IMR-90 (cell line): ENCODE measurements at regions not wholly inside any gene's neighbourhood (a gene's known extent, or its start where the extent isn't known, plus 50 kb on each side); places are given as distances from the start of the nearest gene placed in this dataset.

Experiments used
- ATAC-seq: fragments of 200-7000 bp; cut with Tn5 transposase; 2 replicates; pipeline ENCODE4 v1.9.1; 2020; ENCODE audit warnings: low read depth, mild to moderate bottlenecking, moderate library complexity
- BruUV-seq: library from RNA; stranded (reverse); fragments of 400-500 nt; replicated peaks from 2 replicates; lab custom pipeline; 2021; lab: Mats Ljungman, UMichigan
- CTCF ChIA-PET: fragments of 300-600 bp; formaldehyde crosslinking; extraction: SDS; loops from one replicate; lab custom pipeline; 2021; ENCODE audit warnings: antibody characterized with exemption; lab: Yijun Ruan, JAX
- POLR2A ChIA-PET: fragments of 300-600 bp; sonication (Branson Sonifier 250); formaldehyde crosslinking; loops from one replicate; lab custom pipeline; 2022; ENCODE audit warnings: antibody characterized with exemption; ENCODE audit not compliant: unreplicated experiment; lab: Charles Lee
- DNase-seq: peaks from one replicate; pipeline ENCODE4 v3.0.0; 2013
- H2AFZ ChIP-seq: replicated peaks from 2 replicates; pipeline ENCODE3; 2013; ENCODE audit warnings: low read length, mild to moderate bottlenecking; ENCODE audit not compliant: poor library complexity
- H2AK5ac ChIP-seq: 2 replicates; pipeline ENCODE4 v1.6.1; 2013; ENCODE audit warnings: low read depth, low read length, inconsistent platforms
- H2AK9ac ChIP-seq: replicated peaks from 2 replicates; pipeline ENCODE3; 2013; ENCODE audit warnings: mild to moderate bottlenecking, low read depth, low read length, moderate library complexity; ENCODE audit not compliant: poor library complexity
- H2BK120ac ChIP-seq: 2 replicates; pipeline ENCODE4 v1.6.1; 2013; ENCODE audit warnings: low read depth, low read length, inconsistent platforms
- H2BK15ac ChIP-seq: 3 replicates; pipeline ENCODE4 v1.6.1; 2013; ENCODE audit warnings: low read depth, low read length, inconsistent platforms
- H2BK20ac ChIP-seq: 2 replicates; pipeline ENCODE4 v1.6.1; 2013; ENCODE audit warnings: low read depth, mild to moderate bottlenecking, inconsistent platforms, low read length, moderate library complexity
- H2BK5ac ChIP-seq: 2 replicates; pipeline ENCODE4 v1.6.1; 2013; ENCODE audit warnings: mild to moderate bottlenecking, low read depth, low read length, inconsistent platforms; ENCODE audit not compliant: poor library complexity, severe bottlenecking
- H3K14ac ChIP-seq: replicated peaks from 2 replicates; pipeline ENCODE4 v1.6.1; 2013; ENCODE audit warnings: low read depth, low read length, inconsistent platforms
- H3K18ac ChIP-seq: 2 replicates; pipeline ENCODE4 v1.6.1; 2013; ENCODE audit warnings: low read depth, low read length, control low read depth
- H3K23ac ChIP-seq: 2 replicates; pipeline ENCODE4 v1.6.1; 2013; ENCODE audit warnings: low read depth, low read length, inconsistent platforms
- H3K27ac ChIP-seq: 2 replicates; pipeline ENCODE4 v1.5.1; 2013; ENCODE audit warnings: mild to moderate bottlenecking, control low read depth, low read length; ENCODE audit not compliant: insufficient read depth
- H3K27me3 ChIP-seq: 2 replicates; pipeline ENCODE4 v1.6.1; 2013; ENCODE audit warnings: low read length; ENCODE audit not compliant: control insufficient read depth, insufficient read depth
- H3K36me3 ChIP-seq: 2 replicates; pipeline ENCODE4 v1.6.1; 2013; ENCODE audit warnings: low read length, mixed read lengths; ENCODE audit not compliant: control insufficient read depth, insufficient read depth
- H3K4ac ChIP-seq: 2 replicates; pipeline ENCODE4 v1.6.1; 2013; ENCODE audit warnings: low read depth, low read length, inconsistent platforms
- H3K4me1 ChIP-seq: 2 replicates; pipeline ENCODE4 v1.6.1; 2013; ENCODE audit warnings: low read length, mixed read lengths; ENCODE audit not compliant: control insufficient read depth, insufficient read depth
- H3K4me2 ChIP-seq: 2 replicates; pipeline ENCODE4 v1.6.1; 2013; ENCODE audit warnings: low read depth, mild to moderate bottlenecking, control low read depth, low read length, moderate library complexity
- H3K4me3 ChIP-seq: 2 replicates; pipeline ENCODE4 v1.5.1; 2013; ENCODE audit warnings: low read depth, mild to moderate bottlenecking, control low read depth, low read length, moderate library complexity; ENCODE audit not compliant: insufficient read depth
- H3K56ac ChIP-seq: 2 replicates; pipeline ENCODE4 v1.6.1; 2013; ENCODE audit warnings: low read length, inconsistent platforms; ENCODE audit not compliant: insufficient read depth; ENCODE audit errors: extremely low read depth
- H3K79me1 ChIP-seq, 2 experiments: 2 replicates each; pipeline ENCODE4 v1.6.1; 2013; ENCODE audit warnings: low read length in 2 of 2, inconsistent platforms in 1 of 2, low read depth in 1 of 2
- H3K9ac ChIP-seq: 2 replicates; pipeline ENCODE4 v1.6.1; 2013; ENCODE audit warnings: low read depth, low read length, control low read depth
- H3K9me1 ChIP-seq: 2 replicates; pipeline ENCODE4 v1.6.1; 2013; ENCODE audit warnings: low read length, inconsistent platforms; ENCODE audit not compliant: insufficient read depth
- H3K9me3 ChIP-seq: 2 replicates; pipeline ENCODE4 v1.6.1; 2013; ENCODE audit warnings: low read length; ENCODE audit not compliant: control insufficient read depth, insufficient read depth
- H4K20me1 ChIP-seq: 2 replicates; pipeline ENCODE4 v1.6.1; 2013; ENCODE audit warnings: low read length, inconsistent platforms; ENCODE audit not compliant: insufficient read depth
- H4K5ac ChIP-seq: 2 replicates; pipeline ENCODE4 v1.6.1; 2013; ENCODE audit warnings: mild to moderate bottlenecking, low read depth, low read length, control low read depth
- H4K8ac ChIP-seq, 2 experiments: 2 replicates each; pipeline ENCODE4 v1.6.1; 2013; ENCODE audit warnings: low read depth in 2 of 2, low read length in 2 of 2, control low read depth in 1 of 2, inconsistent platforms in 1 of 2
- H4K91ac ChIP-seq: 2 replicates; pipeline ENCODE4 v1.6.1; 2013; ENCODE audit warnings: low read depth, low read length, inconsistent platforms; ENCODE audit not compliant: insufficient read depth
- BHLHE40 ChIP-seq: fragments of 150-350 bp; IDR thresholded peaks from 2 replicates; pipeline ENCODE4 v1.6.1; 2016; ENCODE audit warnings: mild to moderate bottlenecking, low read depth, low read length
- CEBPB ChIP-seq: IDR thresholded peaks from 2 replicates; pipeline ENCODE4 v1.6.1; 2012; ENCODE audit warnings: low read depth, low read length, improper control_type of control experiment
- CHD1 ChIP-seq: IDR thresholded peaks from 2 replicates; pipeline ENCODE4 v1.6.1; 2012; ENCODE audit warnings: low read depth, low read length, improper control_type of control experiment
- ELK1 ChIP-seq: fragments of 150-350 bp; IDR thresholded peaks from 2 replicates; pipeline ENCODE4 v1.6.1; 2016; ENCODE audit warnings: low read depth, mild to moderate bottlenecking, low read length, moderate library complexity, borderline replicate concordance
- FOS ChIP-seq: fragments of 150-350 bp; IDR thresholded peaks from 2 replicates; pipeline ENCODE4 v1.6.1; 2016; ENCODE audit warnings: low read depth, low read length
- MAFK ChIP-seq: IDR thresholded peaks from 2 replicates; pipeline ENCODE4 v1.6.1; 2012; ENCODE audit warnings: low read depth, low read length, improper control_type of control experiment
- MAZ ChIP-seq: IDR thresholded peaks from 2 replicates; pipeline ENCODE4 v1.6.1; 2012; ENCODE audit warnings: low read depth, mild to moderate bottlenecking, low read length, improper control_type of control experiment, moderate library complexity, borderline replicate concordance
- MXI1 ChIP-seq: IDR thresholded peaks from 2 replicates; pipeline ENCODE4 v1.6.1; 2012; ENCODE audit warnings: low read depth, mild to moderate bottlenecking, low read length, moderate library complexity, borderline replicate concordance
- NFE2L2 ChIP-seq: fragments of 150-350 bp; IDR thresholded peaks from 2 replicates; pipeline ENCODE4 v1.6.1; 2016; ENCODE audit warnings: low read depth, mild to moderate bottlenecking, low read length
- POLR2A ChIP-seq: IDR thresholded peaks from 2 replicates; pipeline ENCODE4 v1.6.1; 2012; ENCODE audit warnings: mild to moderate bottlenecking, low read depth, low read length
- RAD21 ChIP-seq: IDR thresholded peaks from 2 replicates; pipeline ENCODE4 v1.6.1; 2012; ENCODE audit warnings: low read length, improper control_type of control experiment
- RCOR1 ChIP-seq: IDR thresholded peaks from 2 replicates; pipeline ENCODE4 v1.6.1; 2012; ENCODE audit warnings: mild to moderate bottlenecking, low read length, improper control_type of control experiment; ENCODE audit not compliant: insufficient replicate concordance
- RFX5 ChIP-seq: IDR thresholded peaks from 2 replicates; pipeline ENCODE4 v1.8.0; 2012; ENCODE audit warnings: low read depth, mild to moderate bottlenecking, low read length, moderate library complexity
- SMC3 ChIP-seq: fragments of 150-350 bp; IDR thresholded peaks from 2 replicates; pipeline ENCODE4 v1.6.1; 2016; ENCODE audit warnings: low read depth, mild to moderate bottlenecking, antibody characterized with exemption, low read length, moderate library complexity
- USF2 ChIP-seq: fragments of 150-350 bp; IDR thresholded peaks from 2 replicates; pipeline ENCODE4 v1.6.1; 2017; ENCODE audit warnings: mild to moderate bottlenecking, antibody characterized with exemption, low read length, low read depth
- whole genome bisulfite sequencing, 2 experiments: methylation state at CpG; one replicate each; pipeline versions ENCODE4 v1.1.5 to v1.1.7; 2013; ENCODE audit warnings: missing lambda C conversion rate in 2 of 2; ENCODE audit not compliant: insufficient read length in 1 of 2; ENCODE audit errors: extremely low coverage in 2 of 2; 5-methylcytosine and 5-hydroxymethylcytosine counted together
- dilution Hi-C: fragments of 300-500 bp; cut with HindIII; formaldehyde crosslinking; loops from one replicate; pipeline ENCODE4 v1.14.3; 2018; ENCODE audit warnings: low sequenced_read_pairs; ENCODE audit not compliant: unreplicated experiment
- in situ Hi-C: fragments of 300-500 bp; cut with MboI; formaldehyde crosslinking; loops from 3 replicates; pipeline ENCODE4 v1.14.3; 2019; ENCODE audit warnings: low sequenced_read_pairs, inconsistent platforms, mixed read lengths
- intact Hi-C: fragments of 100-400 bp; cut with micrococcal nuclease; formaldehyde crosslinking; loops from 2 replicates; pipeline ENCODE4 v1.10.0; 2022
- TF ChIP-seq, protein P1 (sequence below): conservative IDR thresholded peaks from 2 replicates; pipeline ENCODE4 v1.5.1; 2012; ENCODE audit warnings: mild to moderate bottlenecking, low read depth, low read length, improper control_type of control experiment

DNA sequence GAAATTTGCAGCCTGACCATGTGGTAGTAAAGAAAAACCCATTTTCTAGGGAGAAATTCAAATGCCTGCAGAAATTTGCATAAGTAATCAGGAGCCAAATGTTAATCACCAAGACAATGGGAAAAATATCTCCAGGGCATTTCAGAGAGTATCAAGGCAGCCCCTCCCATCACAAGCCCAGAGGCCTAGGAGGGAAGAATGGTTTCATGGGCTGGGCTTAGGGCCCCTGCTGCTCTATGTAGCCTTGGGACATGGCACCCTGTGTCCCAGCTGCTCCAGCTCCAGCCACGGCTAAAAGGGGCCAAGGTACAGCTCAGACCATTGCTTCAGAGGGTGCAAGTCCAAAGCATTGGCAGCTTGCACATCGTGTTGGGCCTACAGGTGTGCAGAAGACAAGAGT is 117.2 kb upstream of the RALGAPA2 start:
- Histone ChIP-seq H2BK15ac (no peak overlapping the region), H3K27me3 (0 out of 2 replicates have a peak, but pooled peaks cover 2% of the 10 kb centered on the region), H3K4me1 (no peaks in the 10 kb centered on the region), H3K9ac (no peak overlapping the region), H2BK5ac (no peak overlapping the region), H3K36me3 (no peaks in the 10 kb centered on the region), H3K14ac (no peak overlapping the region), H3K18ac (no peak overlapping the region), H4K5ac (no peak overlapping the region), H2AK5ac (no peak overlapping the region), H3K9me1 (no peaks in the 10 kb centered on the region), H3K23ac (no peak overlapping the region), H2BK120ac (no peak overlapping the region), H3K4me2 (no peak overlapping the region), H4K91ac (no peak overlapping the region), H2BK20ac (no peak overlapping the region), H3K79me1 (no peaks in the 10 kb centered on the region), H3K56ac (no peak overlapping the region), H3K4me3 (no peak overlapping the region), H2AK9ac (no peak overlapping the region), H3K27ac (no peak overlapping the region), H3K9me3 (no peaks in the 10 kb centered on the region), H2AFZ (no peak overlapping the region), H4K8ac (no peak overlapping the region), H4K20me1 (no peaks in the 10 kb centered on the region), H3K4ac (no peak overlapping the region)
- ATAC-seq: no peak
- CTCF ChIA-PET: no interaction called here
- TF ChIP-seq BHLHE40: no peak
- TF ChIP-seq CEBPB: no peak
- TF ChIP-seq RFX5: no peak
- no peak for TF ChIP-seq USF2
- TF ChIP-seq, protein P1, sequence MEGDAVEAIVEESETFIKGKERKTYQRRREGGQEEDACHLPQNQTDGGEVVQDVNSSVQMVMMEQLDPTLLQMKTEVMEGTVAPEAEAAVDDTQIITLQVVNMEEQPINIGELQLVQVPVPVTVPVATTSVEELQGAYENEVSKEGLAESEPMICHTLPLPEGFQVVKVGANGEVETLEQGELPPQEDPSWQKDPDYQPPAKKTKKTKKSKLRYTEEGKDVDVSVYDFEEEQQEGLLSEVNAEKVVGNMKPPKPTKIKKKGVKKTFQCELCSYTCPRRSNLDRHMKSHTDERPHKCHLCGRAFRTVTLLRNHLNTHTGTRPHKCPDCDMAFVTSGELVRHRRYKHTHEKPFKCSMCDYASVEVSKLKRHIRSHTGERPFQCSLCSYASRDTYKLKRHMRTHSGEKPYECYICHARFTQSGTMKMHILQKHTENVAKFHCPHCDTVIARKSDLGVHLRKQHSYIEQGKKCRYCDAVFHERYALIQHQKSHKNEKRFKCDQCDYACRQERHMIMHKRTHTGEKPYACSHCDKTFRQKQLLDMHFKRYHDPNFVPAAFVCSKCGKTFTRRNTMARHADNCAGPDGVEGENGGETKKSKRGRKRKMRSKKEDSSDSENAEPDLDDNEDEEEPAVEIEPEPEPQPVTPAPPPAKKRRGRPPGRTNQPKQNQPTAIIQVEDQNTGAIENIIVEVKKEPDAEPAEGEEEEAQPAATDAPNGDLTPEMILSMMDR: no peak
- no peak for TF ChIP-seq MAFK
- TF ChIP-seq RCOR1: no peak
- TF ChIP-seq FOS: no peak
- no peak for TF ChIP-seq ELK1
- TF ChIP-seq NFE2L2: no peak
- TF ChIP-seq MAZ: no peak
- TF ChIP-seq SMC3: no peak
- TF ChIP-seq CHD1: no peak
- no peak for TF ChIP-seq MXI1
- no peak for TF ChIP-seq POLR2A
- no peak for TF ChIP-seq RAD21
- POLR2A ChIA-PET: no interaction called here
- no CpG with 5 or more reads among the region's 2 CpGs for WGBS, 2 experiments
- in situ Hi-C loops (no loop called here), intact Hi-C loops (loop anchor here (10.0 kb wide), 3 partner anchors 215 to 1485 kb away; no protein-coding TSS in a partner anchor), dilution Hi-C loops (no loop called here)
- BruUV-seq: no TSS peak
- DNase-seq: no peak
